ENCODE measurements at regions not wholly inside any gene's neighbourhood (a gene's known extent, or its start where the extent isn't known, plus 50 kb on each side); places are given as distances from the start of the nearest gene placed in this dataset.

- TF ChIP-seq, protein P1, sequence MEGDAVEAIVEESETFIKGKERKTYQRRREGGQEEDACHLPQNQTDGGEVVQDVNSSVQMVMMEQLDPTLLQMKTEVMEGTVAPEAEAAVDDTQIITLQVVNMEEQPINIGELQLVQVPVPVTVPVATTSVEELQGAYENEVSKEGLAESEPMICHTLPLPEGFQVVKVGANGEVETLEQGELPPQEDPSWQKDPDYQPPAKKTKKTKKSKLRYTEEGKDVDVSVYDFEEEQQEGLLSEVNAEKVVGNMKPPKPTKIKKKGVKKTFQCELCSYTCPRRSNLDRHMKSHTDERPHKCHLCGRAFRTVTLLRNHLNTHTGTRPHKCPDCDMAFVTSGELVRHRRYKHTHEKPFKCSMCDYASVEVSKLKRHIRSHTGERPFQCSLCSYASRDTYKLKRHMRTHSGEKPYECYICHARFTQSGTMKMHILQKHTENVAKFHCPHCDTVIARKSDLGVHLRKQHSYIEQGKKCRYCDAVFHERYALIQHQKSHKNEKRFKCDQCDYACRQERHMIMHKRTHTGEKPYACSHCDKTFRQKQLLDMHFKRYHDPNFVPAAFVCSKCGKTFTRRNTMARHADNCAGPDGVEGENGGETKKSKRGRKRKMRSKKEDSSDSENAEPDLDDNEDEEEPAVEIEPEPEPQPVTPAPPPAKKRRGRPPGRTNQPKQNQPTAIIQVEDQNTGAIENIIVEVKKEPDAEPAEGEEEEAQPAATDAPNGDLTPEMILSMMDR (IDR thresholded peaks at IDR 0.05) = no peak
- TF ChIP-seq POLR2A (IDR thresholded peaks at IDR 0.05) = no peak
Observed at GRCh38 chr6:135722190-135722589, 129.3 kb upstream of the PDE7B start.

Measured in body of pancreas (tissue), 4 donors.